ENCODE measurements at regions not wholly inside any gene's neighbourhood (a gene's known extent, or its start where the extent isn't known, plus 50 kb on each side); places are given as distances from the start of the nearest gene placed in this dataset.

GRCh38 chr9:129483415-129484351 is 137.2 kb downstream of the C9orf50 start:
- TF ChIP-seq POLR2A (IDR thresholded peaks at IDR 0.05) (peak in 1 of 2 donors; percentile 74), CTCF (IDR thresholded peaks at IDR 0.05) (peak in 1 of 12 donors; percentile 13)

Measured in heart left ventricle (tissue), 13 donors.